ENCODE measurements at regions not wholly inside any gene's neighbourhood (a gene's known extent, or its start where the extent isn't known, plus 50 kb on each side); places are given as distances from the start of the nearest gene placed in this dataset.

- no peak overlapping the region for H3K4me3 Mint-ChIP-seq
- H3K27me3 Mint-ChIP-seq (ENCODE audit: low read depth): no peaks in the 10 kb centered on the region
- CTCF ChIA-PET: no interaction called here
- POLR2A ChIA-PET: no interaction called here
- DNase-seq (ENCODE audit: low spot score): no peak
- no peak for TF ChIP-seq STAT6 (CRISPR knock-in tag; conservative IDR thresholded peaks at IDR 0.05; ENCODE audit: low read depth)
- no peak for TF ChIP-seq PREB (CRISPR knock-in tag; IDR thresholded peaks at IDR 0.05; ENCODE audit: borderline replicate concordance)
- no peak for TF ChIP-seq ZNF396 (CRISPR knock-in tag; IDR thresholded peaks at IDR 0.05; ENCODE audit: borderline replicate concordance)
- TF ChIP-seq ZNF671 (CRISPR knock-in tag; IDR thresholded peaks at IDR 0.05): no peak
- no peak for TF ChIP-seq ZSCAN18 (CRISPR knock-in tag; IDR thresholded peaks at IDR 0.05)
- no peak for TF ChIP-seq USF1 (CRISPR knock-in tag; IDR thresholded peaks at IDR 0.05)
- no peak for TF ChIP-seq ZNF425 (CRISPR knock-in tag; conservative IDR thresholded peaks at IDR 0.05)
- TF ChIP-seq TCF7 (CRISPR knock-in tag; IDR thresholded peaks at IDR 0.05; ENCODE audit: low read depth): no peak
- no peak for TF ChIP-seq SMAD4 (CRISPR knock-in tag; IDR thresholded peaks at IDR 0.05)
- no peak for TF ChIP-seq SOX15 (CRISPR knock-in tag; IDR thresholded peaks at IDR 0.05)
- TF ChIP-seq ZNF219 (CRISPR knock-in tag; IDR thresholded peaks at IDR 0.05; ENCODE audit: borderline replicate concordance): no peak
- TF ChIP-seq SMAD3 (CRISPR knock-in tag; IDR thresholded peaks at IDR 0.05; ENCODE audit: borderline replicate concordance): no peak
- TF ChIP-seq NR2C2 (CRISPR knock-in tag; IDR thresholded peaks at IDR 0.05): no peak
- TF ChIP-seq NR1H2 (CRISPR knock-in tag; IDR thresholded peaks at IDR 0.05): no peak
- TF ChIP-seq USF2 (CRISPR knock-in tag; IDR thresholded peaks at IDR 0.05): no peak
- no peaks in the 10 kb centered on the region for H3K9me3 Mint-ChIP-seq
- ATAC-seq: no peak
- H3K27ac Mint-ChIP-seq: no peak overlapping the region
- H3K4me1 Mint-ChIP-seq: peaks cover 7% of the 10 kb centered on the region; the same call in 1 of the 2 replicates
- H3K36me3 Mint-ChIP-seq: no peaks in the 10 kb centered on the region
These were observed 107.0 kb upstream of the AKR1E2 start for GRCh38 chr10:4719036-4719435.

GRCh38 chr10:4718544-4718943 is 107.5 kb upstream of the AKR1E2 start:
- POLR2A ChIA-PET: interaction anchor here (1.4 kb wide), 1 partner anchor 27 kb away, joined by 3 read pairs; no protein-coding TSS in a partner anchor
- CTCF ChIA-PET: no interaction called here
- no peaks in the 10 kb centered on the region for H3K36me3 Mint-ChIP-seq
- no peaks in the 10 kb centered on the region for H3K27me3 Mint-ChIP-seq (ENCODE audit: low read depth)
- DNase-seq (ENCODE audit: low spot score) (no peak), ATAC-seq (no peak)
- no peaks in the 10 kb centered on the region for H3K9me3 Mint-ChIP-seq
- H3K27ac Mint-ChIP-seq: no peak overlapping the region
- no peak overlapping the region for H3K4me3 Mint-ChIP-seq
- H3K4me1 Mint-ChIP-seq: peaks cover 7% of the 10 kb centered on the region; the same call in 1 of the 2 replicates
- no peak for TF ChIP-seq ATF1 (CRISPR knock-in tag; IDR thresholded peaks at IDR 0.05)
- no peak for TF ChIP-seq USF1 (CRISPR knock-in tag; IDR thresholded peaks at IDR 0.05)
- no peak for TF ChIP-seq ATF3 (CRISPR knock-in tag; conservative IDR thresholded peaks at IDR 0.05)
- no peak for TF ChIP-seq ZNF263 (CRISPR knock-in tag; IDR thresholded peaks at IDR 0.05; ENCODE audit: low read depth)
- no peak for TF ChIP-seq AR (CRISPR knock-in tag; IDR thresholded peaks at IDR 0.05)
- TF ChIP-seq IRF1 (CRISPR knock-in tag; IDR thresholded peaks at IDR 0.05): no peak
- TF ChIP-seq ZNF416 (CRISPR knock-in tag; IDR thresholded peaks at IDR 0.05): no peak
- TF ChIP-seq NR1H2 (CRISPR knock-in tag; IDR thresholded peaks at IDR 0.05): no peak
- no peak for TF ChIP-seq ZNF396 (CRISPR knock-in tag; IDR thresholded peaks at IDR 0.05; ENCODE audit: borderline replicate concordance)
